Mononuclear cell (primary cell): ENCODE measurements at regions not wholly inside any gene's neighbourhood (a gene's known extent, or its start where the extent isn't known, plus 50 kb on each side); places are given as distances from the start of the nearest gene placed in this dataset.
"Not testable (repeated sequence)": the region's sequence is repeated elsewhere in the genome, so short reads cannot be mapped to it uniquely, and the experiment has no call there.

Experiments used
- H3K27me3 ChIP-seq: 2 replicates; pipeline ENCODE4 v1.6.0; 2011; ENCODE audit warnings: low read length, control low read depth; ENCODE audit not compliant: insufficient read depth
- H3K4me1 ChIP-seq: 2 replicates; pipeline ENCODE4 v1.5.1; 2011; ENCODE audit warnings: mild to moderate bottlenecking, low read length, control low read depth; ENCODE audit not compliant: insufficient read depth
- H3K4me3 ChIP-seq: 2 replicates; pipeline ENCODE4 v1.5.1; 2011; ENCODE audit warnings: mild to moderate bottlenecking, low read length, moderate library complexity
- H3K9me3 ChIP-seq: 2 replicates; pipeline ENCODE4 v1.5.1; 2011; ENCODE audit warnings: low read depth, mild to moderate bottlenecking, control low read depth, low read length

GRCh38 chr4:130074096-130074495, 978.1 kb downstream of the C4orf33 start:
- H3K9me3 ChIP-seq = no peaks in the 10 kb centered on the region
- H3K4me3 ChIP-seq = no peak overlapping the region
- H3K27me3 ChIP-seq = no peaks in the 10 kb centered on the region
- no peaks in the 10 kb centered on the region for H3K4me1 ChIP-seq

- Histone ChIP-seq H3K27me3 (no peaks in the 10 kb centered on the region), H3K4me1 (no peaks in the 10 kb centered on the region), H3K9me3 (no peaks in the 10 kb centered on the region), H3K4me3 (no peak overlapping the region)
Measured at GRCh38 chr4:130077275-130077674, 981.3 kb downstream of the C4orf33 start.

- H3K4me3 ChIP-seq, H3K9me3 ChIP-seq, H3K27me3 ChIP-seq, H3K4me1 ChIP-seq: not testable (repeated sequence)
Measured at GRCh38 chr4:130079027-130079426, 983.1 kb downstream of the C4orf33 start.

- Histone ChIP-seq H3K27me3 (no peaks in the 10 kb centered on the region), H3K4me3 (no peak overlapping the region), H3K9me3 (no peaks in the 10 kb centered on the region)
Measured at GRCh38 chr4:130080872-130081451, 985.0 kb downstream of the C4orf33 start.

GRCh38 chr4:130090427-130090826, 994.5 kb downstream of the C4orf33 start:
- Histone ChIP-seq H3K4me3 (no peak overlapping the region), H3K9me3 (no peaks in the 10 kb centered on the region)

More at GRCh38 chr4:130080872-130081451, 985.0 kb downstream of the C4orf33 start:
- no peaks in the 10 kb centered on the region for H3K4me1 ChIP-seq

GRCh38 chr4:130092187-130093015, 996.4 kb downstream of the C4orf33 start:
- Histone ChIP-seq H3K9me3 (no peaks in the 10 kb centered on the region), H3K4me3 (no peak overlapping the region), H3K4me1 (no peaks in the 10 kb centered on the region), H3K27me3 (no peaks in the 10 kb centered on the region)

More at GRCh38 chr4:130090427-130090826, 994.5 kb downstream of the C4orf33 start:
- H3K4me1 ChIP-seq = no peaks in the 10 kb centered on the region
- H3K27me3 ChIP-seq = no peaks in the 10 kb centered on the region

GRCh38 chr4:130099105-130099504, 1003.2 kb downstream of the C4orf33 start:
- no peak overlapping the region for H3K4me3 ChIP-seq
- no peaks in the 10 kb centered on the region for H3K27me3 ChIP-seq
- H3K9me3 ChIP-seq = no peaks in the 10 kb centered on the region
- no peaks in the 10 kb centered on the region for H3K4me1 ChIP-seq

GRCh38 chr4:130110189-130110588, 1014.2 kb downstream of the C4orf33 start:
- no peak overlapping the region for H3K4me3 ChIP-seq
- no peaks in the 10 kb centered on the region for H3K27me3 ChIP-seq
- no peaks in the 10 kb centered on the region for H3K9me3 ChIP-seq
- H3K4me1 ChIP-seq = no peaks in the 10 kb centered on the region

GRCh38 chr4:130110770-130111169, 1014.8 kb downstream of the C4orf33 start:
- Histone ChIP-seq H3K4me1 (no peaks in the 10 kb centered on the region), H3K27me3 (no peaks in the 10 kb centered on the region), H3K4me3 (no peak overlapping the region)

GRCh38 chr4:130124066-130124465, 1028.1 kb downstream of the C4orf33 start:
- H3K9me3 ChIP-seq = no peaks in the 10 kb centered on the region
- no peaks in the 10 kb centered on the region for H3K4me1 ChIP-seq
- H3K4me3 ChIP-seq = no peak overlapping the region
- no peaks in the 10 kb centered on the region for H3K27me3 ChIP-seq

More at GRCh38 chr4:130110770-130111169, 1014.8 kb downstream of the C4orf33 start:
- no peaks in the 10 kb centered on the region for H3K9me3 ChIP-seq

- no peaks in the 10 kb centered on the region for H3K4me1 ChIP-seq
- H3K9me3 ChIP-seq = no peaks in the 10 kb centered on the region
- no peaks in the 10 kb centered on the region for H3K27me3 ChIP-seq
- H3K4me3 ChIP-seq = no peak overlapping the region
Measured at GRCh38 chr4:130125467-130125866, 1029.5 kb downstream of the C4orf33 start.

GRCh38 chr4:130127297-130127696, 1031.3 kb downstream of the C4orf33 start:
- no peaks in the 10 kb centered on the region for H3K27me3 ChIP-seq
- no peaks in the 10 kb centered on the region for H3K9me3 ChIP-seq
- H3K4me3 ChIP-seq = no peak overlapping the region
- H3K4me1 ChIP-seq = no peaks in the 10 kb centered on the region

GRCh38 chr4:130131536-130131935, 1035.6 kb downstream of the C4orf33 start:
- Histone ChIP-seq H3K27me3 (no peaks in the 10 kb centered on the region), H3K9me3 (no peaks in the 10 kb centered on the region), H3K4me3 (no peak overlapping the region), H3K4me1 (no peaks in the 10 kb centered on the region)

GRCh38 chr4:130141651-130142050, 1045.7 kb downstream of the C4orf33 start:
- no peaks in the 10 kb centered on the region for H3K9me3 ChIP-seq
- no peaks in the 10 kb centered on the region for H3K27me3 ChIP-seq
- H3K4me3 ChIP-seq = no peak overlapping the region
- H3K4me1 ChIP-seq = no peaks in the 10 kb centered on the region

GRCh38 chr4:130143656-130144055, 1047.7 kb downstream of the C4orf33 start:
- Histone ChIP-seq H3K9me3 (no peaks in the 10 kb centered on the region), H3K4me1 (no peaks in the 10 kb centered on the region), H3K27me3 (no peaks in the 10 kb centered on the region), H3K4me3 (no peak overlapping the region)

GRCh38 chr4:130146773-130147172, 1050.8 kb downstream of the C4orf33 start:
- Histone ChIP-seq H3K4me1 (no peaks in the 10 kb centered on the region), H3K9me3 (no peaks in the 10 kb centered on the region), H3K27me3 (no peaks in the 10 kb centered on the region), H3K4me3 (no peak overlapping the region)
